ENCODE measurements at regions not wholly inside any gene's neighbourhood (a gene's known extent, or its start where the extent isn't known, plus 50 kb on each side); places are given as distances from the start of the nearest gene placed in this dataset.

DNA sequence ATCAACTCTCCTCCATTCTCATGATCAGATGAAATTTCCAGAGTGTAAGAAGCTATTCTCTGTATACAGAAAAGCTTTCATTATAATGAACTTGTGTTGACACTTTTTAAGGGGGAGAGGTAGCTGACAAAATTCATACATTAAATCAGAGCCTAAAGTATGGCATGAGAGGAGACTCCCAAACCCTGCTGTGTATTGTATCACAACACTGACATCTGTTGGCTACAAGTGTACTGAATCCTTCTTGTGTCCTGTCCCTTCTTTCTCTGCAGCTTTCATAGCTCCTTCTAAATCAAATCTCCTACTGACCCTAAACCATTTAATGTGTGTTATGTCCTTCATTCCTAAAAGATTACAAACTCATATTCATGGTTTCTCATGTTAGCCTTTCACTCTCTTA is 70.9 kb downstream of the GCC1 start:
- BruUV-seq (replicated peaks): no TSS peak
- no peak overlapping the region for H3K27ac Mint-ChIP-seq (ENCODE audit: unreplicated experiment)
- TF ChIP-seq, protein P1, sequence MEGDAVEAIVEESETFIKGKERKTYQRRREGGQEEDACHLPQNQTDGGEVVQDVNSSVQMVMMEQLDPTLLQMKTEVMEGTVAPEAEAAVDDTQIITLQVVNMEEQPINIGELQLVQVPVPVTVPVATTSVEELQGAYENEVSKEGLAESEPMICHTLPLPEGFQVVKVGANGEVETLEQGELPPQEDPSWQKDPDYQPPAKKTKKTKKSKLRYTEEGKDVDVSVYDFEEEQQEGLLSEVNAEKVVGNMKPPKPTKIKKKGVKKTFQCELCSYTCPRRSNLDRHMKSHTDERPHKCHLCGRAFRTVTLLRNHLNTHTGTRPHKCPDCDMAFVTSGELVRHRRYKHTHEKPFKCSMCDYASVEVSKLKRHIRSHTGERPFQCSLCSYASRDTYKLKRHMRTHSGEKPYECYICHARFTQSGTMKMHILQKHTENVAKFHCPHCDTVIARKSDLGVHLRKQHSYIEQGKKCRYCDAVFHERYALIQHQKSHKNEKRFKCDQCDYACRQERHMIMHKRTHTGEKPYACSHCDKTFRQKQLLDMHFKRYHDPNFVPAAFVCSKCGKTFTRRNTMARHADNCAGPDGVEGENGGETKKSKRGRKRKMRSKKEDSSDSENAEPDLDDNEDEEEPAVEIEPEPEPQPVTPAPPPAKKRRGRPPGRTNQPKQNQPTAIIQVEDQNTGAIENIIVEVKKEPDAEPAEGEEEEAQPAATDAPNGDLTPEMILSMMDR (IDR thresholded peaks at IDR 0.05; ENCODE audit: unreplicated experiment): no peak
- peak; percentile 13 for DNase-seq
- H3K9me3 Mint-ChIP-seq (ENCODE audit: low read depth, unreplicated experiment): no peaks in the 10 kb centered on the region
- CTCF ChIA-PET: interaction anchor here (0.7 to 1.2 kb wide), 2 partner anchors 167 to 711 kb away, joined by 3 to 12 read pairs; no protein-coding TSS in a partner anchor
- no peak overlapping the region for H3K4me3 Mint-ChIP-seq (ENCODE audit: low read depth, unreplicated experiment)
- intact Hi-C loops (cut with micrococcal nuclease; ENCODE audit: unreplicated experiment): loop anchor here (2.0 to 10.0 kb wide), 3 partner anchors 168 to 710 kb away; partner anchors contain the start of gene GRM8
- H3K27me3 Mint-ChIP-seq (ENCODE audit: unreplicated experiment): peaks cover 74% of the 10 kb centered on the region
- H3K36me3 Mint-ChIP-seq (ENCODE audit: insufficient read depth, unreplicated experiment): no peaks in the 10 kb centered on the region
- H3K4me1 Mint-ChIP-seq (ENCODE audit: low read depth, unreplicated experiment): no peaks in the 10 kb centered on the region

DNA sequence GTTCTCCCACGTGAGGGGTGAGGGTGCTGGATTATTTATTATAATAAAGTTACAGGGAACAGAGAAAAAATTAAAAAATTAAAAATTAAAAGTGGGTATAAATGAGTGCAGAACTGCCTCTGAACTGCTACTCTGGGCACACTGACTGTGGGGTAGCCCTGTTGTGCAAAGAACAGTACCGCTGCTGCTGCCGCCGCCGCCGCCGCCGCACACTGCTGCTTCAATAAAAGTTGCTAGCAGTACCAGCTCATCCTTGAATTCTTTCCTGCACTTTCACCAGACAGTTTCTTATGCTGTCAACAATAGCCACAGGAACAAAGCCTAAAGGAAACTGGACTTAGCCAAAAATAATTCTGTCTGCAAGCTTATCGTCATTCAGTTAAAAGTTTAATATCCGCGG is 72.1 kb downstream of the GCC1 start:
- no peaks in the 10 kb centered on the region for H3K4me1 Mint-ChIP-seq (ENCODE audit: low read depth, unreplicated experiment)
- CTCF ChIA-PET: no interaction called here
- H3K27ac Mint-ChIP-seq (ENCODE audit: unreplicated experiment): no peak overlapping the region
- no peaks in the 10 kb centered on the region for H3K36me3 Mint-ChIP-seq (ENCODE audit: insufficient read depth, unreplicated experiment)
- BruUV-seq (replicated peaks): no TSS peak
- no peaks in the 10 kb centered on the region for H3K9me3 Mint-ChIP-seq (ENCODE audit: low read depth, unreplicated experiment)
- DNase-seq: no peak
- intact Hi-C loops (cut with micrococcal nuclease; ENCODE audit: unreplicated experiment): loop anchor here (5.0 to 10.0 kb wide), 2 partner anchors 261 to 709 kb away; partner anchors contain the start of gene GRM8
- H3K4me3 Mint-ChIP-seq (ENCODE audit: low read depth, unreplicated experiment): no peak overlapping the region
- TF ChIP-seq, protein P1 (IDR thresholded peaks at IDR 0.05; ENCODE audit: unreplicated experiment): no peak
- H3K27me3 Mint-ChIP-seq (ENCODE audit: unreplicated experiment): peaks cover 67% of the 10 kb centered on the region

DNA sequence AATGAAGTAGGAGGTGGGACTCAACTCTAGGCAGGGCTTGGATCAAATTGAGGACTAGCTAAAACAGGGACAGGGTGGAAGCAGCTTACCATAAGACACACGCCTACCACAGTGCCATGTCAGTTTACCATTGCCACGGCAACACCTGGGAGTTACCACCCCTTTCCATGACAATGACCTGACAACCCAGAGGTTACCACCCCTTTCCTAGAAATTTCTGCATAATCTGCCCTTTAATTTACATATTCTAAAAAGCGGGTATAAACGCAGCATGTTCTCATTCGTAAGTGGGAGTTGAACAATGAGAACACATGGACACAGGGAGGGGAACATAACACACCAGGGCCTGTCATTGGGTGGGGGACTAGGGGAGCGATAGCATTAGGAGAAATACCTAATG is 72.7 kb downstream of the GCC1 start:
- intact Hi-C loops (cut with micrococcal nuclease; ENCODE audit: unreplicated experiment): loop anchor here (5.0 to 10.0 kb wide), 2 partner anchors 260 to 708 kb away; partner anchors contain the start of gene GRM8
- DNase-seq: no peak
- CTCF ChIA-PET: no interaction called here
- Mint-ChIP-seq H3K36me3 (ENCODE audit: insufficient read depth, unreplicated experiment) (no peaks in the 10 kb centered on the region), H3K27me3 (ENCODE audit: unreplicated experiment) (peaks cover 61% of the 10 kb centered on the region), H3K27ac (ENCODE audit: unreplicated experiment) (no peak overlapping the region), H3K9me3 (ENCODE audit: low read depth, unreplicated experiment) (no peaks in the 10 kb centered on the region), H3K4me3 (ENCODE audit: low read depth, unreplicated experiment) (no peak overlapping the region), H3K4me1 (ENCODE audit: low read depth, unreplicated experiment) (no peaks in the 10 kb centered on the region)
- BruUV-seq (replicated peaks): no TSS peak
- TF ChIP-seq, protein P1 (IDR thresholded peaks at IDR 0.05; ENCODE audit: unreplicated experiment): no peak

DNA sequence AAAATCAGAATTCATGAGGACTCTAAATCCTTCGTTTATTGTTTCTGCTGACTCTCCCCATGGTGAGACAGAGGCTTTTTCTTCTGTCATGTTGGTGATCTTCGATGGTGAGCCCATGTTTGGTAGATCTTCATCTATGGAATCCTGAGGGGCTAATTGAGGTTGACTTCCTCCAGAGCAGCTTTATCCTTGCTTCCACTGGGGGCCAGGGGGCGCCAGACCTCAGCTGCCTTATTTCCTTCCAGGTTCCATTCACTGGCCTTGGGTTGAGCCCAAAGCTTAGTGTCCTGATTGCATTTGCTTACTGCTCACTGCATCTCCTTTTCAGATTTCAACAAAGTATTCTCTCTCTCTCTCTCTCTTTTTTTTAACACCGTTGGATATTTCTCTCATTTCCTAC is 80.7 kb downstream of the GCC1 start:
- H3K36me3 Mint-ChIP-seq (ENCODE audit: insufficient read depth, unreplicated experiment): no peaks in the 10 kb centered on the region
- CTCF ChIA-PET: no interaction called here
- no TSS peak for BruUV-seq (replicated peaks)
- no peak overlapping the region for H3K4me3 Mint-ChIP-seq (ENCODE audit: low read depth, unreplicated experiment)
- intact Hi-C loops (cut with micrococcal nuclease; ENCODE audit: unreplicated experiment): no loop called here
- TF ChIP-seq, protein P1 (IDR thresholded peaks at IDR 0.05; ENCODE audit: unreplicated experiment): no peak
- no peaks in the 10 kb centered on the region for H3K4me1 Mint-ChIP-seq (ENCODE audit: low read depth, unreplicated experiment)
- H3K27ac Mint-ChIP-seq (ENCODE audit: unreplicated experiment): no peak overlapping the region
- peaks cover 17% of the 10 kb centered on the region for H3K27me3 Mint-ChIP-seq (ENCODE audit: unreplicated experiment)
- H3K9me3 Mint-ChIP-seq (ENCODE audit: low read depth, unreplicated experiment): no peaks in the 10 kb centered on the region
- DNase-seq: peak; percentile 25

Data from Calu3 (cell line).